Endothelial cell of umbilical vein (primary cell): ENCODE measurements at regions not wholly inside any gene's neighbourhood (a gene's known extent, or its start where the extent isn't known, plus 50 kb on each side); places are given as distances from the start of the nearest gene placed in this dataset.

Experiments
- BruUV-seq: library from RNA; stranded (reverse); fragments of 400-500 nt; replicated peaks from 2 replicates; lab custom pipeline; 2021; lab: Mats Ljungman, UMichigan
- CTCF ChIA-PET: fragments of 300-600, 350-600 bp; sonication (Branson Sonifier 250); formaldehyde crosslinking; loops from one replicate; lab custom pipeline; 2021; ENCODE audit warnings: antibody characterized with exemption, inconsistent platforms; lab: Charles Lee
- POLR2A ChIA-PET: fragments of 300-600, 350-600 bp; sonication (Branson Sonifier 250); formaldehyde crosslinking; loops from one replicate; lab custom pipeline; 2021; ENCODE audit warnings: antibody characterized with exemption, inconsistent platforms; lab: Charles Lee
- DNase-seq: peaks from one replicate; pipeline ENCODE4 v3.0.0-alpha.2; 2011; ENCODE audit warnings: low read depth, low spot score
- FAIRE-seq: peaks from 2 replicates; lab custom pipeline; 2011; peaks lifted over from hg19 to GRCh38; lab: Jason Lieb, UNC
- H2AFZ ChIP-seq: 2 replicates; pipeline ENCODE4 v1.6.0; 2012; ENCODE audit warnings: low read depth, low read length, control low read depth, inconsistent platforms
- H3K27ac ChIP-seq: 2 replicates; pipeline ENCODE4 v1.5.1; 2011; ENCODE audit warnings: low read depth, mild to moderate bottlenecking, control low read depth, low read length, moderate library complexity; ENCODE audit not compliant: insufficient read depth
- H3K27me3 ChIP-seq, 2 experiments: 2 replicates each; pipeline versions ENCODE4 v1.6.0 to v1.6.1; 2011; ENCODE audit warnings: low read length in 2 of 2, mixed read lengths in 1 of 2; ENCODE audit not compliant: control insufficient read depth in 2 of 2, insufficient read depth in 2 of 2
- H3K36me3 ChIP-seq, 2 experiments: 2 replicates in 1 of 2; 3 replicates in 1 of 2; pipeline ENCODE4 v1.5.1; 2011; ENCODE audit warnings: low read length in 2 of 2, mild to moderate bottlenecking in 1 of 2, moderate library complexity in 1 of 2; ENCODE audit not compliant: control insufficient read depth in 2 of 2, insufficient read depth in 2 of 2; ENCODE audit errors: extremely low read depth in 1 of 2
- H3K4me1 ChIP-seq: 3 replicates; pipeline ENCODE4 v1.5.1; 2011; ENCODE audit warnings: mild to moderate bottlenecking, low read length; ENCODE audit not compliant: control insufficient read depth, insufficient read depth; ENCODE audit errors: extremely low read depth
- H3K4me2 ChIP-seq: 2 replicates; pipeline ENCODE4 v1.6.1; 2011; ENCODE audit warnings: low read length, control low read depth, mixed read lengths; ENCODE audit not compliant: insufficient read depth
- H3K4me3 ChIP-seq, 3 experiments: fragments of 200-600 bp in 1 of 3; sonication (generic), shearing (Covaris generic) in 1 of 3; replicated peaks in 1 of 3; 2 replicates each; pipeline ENCODE4 v1.5.1; 2011 to 2016; ENCODE audit warnings: control low read depth in 3 of 3, low read length in 3 of 3, mild to moderate bottlenecking in 2 of 3, inconsistent platforms in 1 of 3, low read depth in 1 of 3, moderate library complexity in 1 of 3; ENCODE audit not compliant: insufficient read depth in 1 of 3
- H3K79me2 ChIP-seq: 2 replicates; pipeline ENCODE4 v1.6.0; 2012; ENCODE audit warnings: low read length, inconsistent platforms; ENCODE audit not compliant: control insufficient read depth, insufficient read depth
- H3K9ac ChIP-seq: replicated peaks from 2 replicates; pipeline ENCODE3; 2011; ENCODE audit warnings: low read length, control low read depth; ENCODE audit not compliant: insufficient read depth; ENCODE audit errors: extremely low read depth
- H3K9me1 ChIP-seq: replicated peaks from 3 replicates; pipeline ENCODE4 v1.6.0; 2011; ENCODE audit warnings: mild to moderate bottlenecking, low read length; ENCODE audit not compliant: control insufficient read depth, insufficient read depth; ENCODE audit errors: extremely low read depth
- H3K9me3 ChIP-seq: replicated peaks from 2 replicates; pipeline ENCODE4 v1.5.1; 2012; ENCODE audit warnings: low read length, inconsistent platforms; ENCODE audit not compliant: control insufficient read depth, insufficient read depth
- H4K20me1 ChIP-seq: replicated peaks from 2 replicates; pipeline ENCODE3; 2011; ENCODE audit warnings: mild to moderate bottlenecking, low read length; ENCODE audit not compliant: control insufficient read depth, insufficient read depth; ENCODE audit errors: extremely low read depth
- CTCF ChIP-seq, 2 donors: IDR thresholded peaks; 1 replicate in 1 of 2; 2 replicates in 1 of 2; pipeline ENCODE4 v1.5.1; 2011; ENCODE audit warnings: low read length in 2 of 2, mild to moderate bottlenecking in 2 of 2, moderate library complexity in 2 of 2, control low read depth in 1 of 2, inconsistent platforms in 1 of 2, low read depth in 1 of 2; ENCODE audit not compliant: insufficient read depth in 1 of 2; ENCODE audit errors: extremely low read depth in 1 of 2
- EZH2 ChIP-seq: IDR thresholded peaks from 2 replicates; pipeline ENCODE4 v1.6.1; 2012; ENCODE audit warnings: borderline replicate concordance, low read depth, mild to moderate bottlenecking, moderate library complexity, low read length, inconsistent platforms; ENCODE audit not compliant: severe bottlenecking
- FOS ChIP-seq: IDR thresholded peaks from 2 replicates; pipeline ENCODE4 v1.6.1; 2011; ENCODE audit warnings: mild to moderate bottlenecking, low read length, moderate library complexity, borderline replicate concordance; ENCODE audit not compliant: insufficient read depth
- GATA2 ChIP-seq: IDR thresholded peaks from 2 replicates; pipeline ENCODE4 v1.7.0; 2011; ENCODE audit warnings: low read depth, mild to moderate bottlenecking, moderate library complexity, mixed read lengths, low read length; ENCODE audit not compliant: insufficient read length, insufficient read depth
- JUN ChIP-seq: IDR thresholded peaks from 2 replicates; pipeline ENCODE4 v1.6.1; 2011; ENCODE audit warnings: borderline replicate concordance, low read depth; ENCODE audit not compliant: insufficient read length, insufficient read depth
- MYC ChIP-seq: IDR thresholded peaks from one replicate; pipeline ENCODE4 v1.6.1; 2011; ENCODE audit warnings: mild to moderate bottlenecking, low read depth, low read length
- POLR2A ChIP-seq: IDR thresholded peaks from 2 replicates; pipeline ENCODE4 v1.6.1; 2012; ENCODE audit warnings: low read depth, mild to moderate bottlenecking, control low read depth, low read length
- POLR2AphosphoS5 ChIP-seq: IDR thresholded peaks from 2 replicates; pipeline ENCODE4 v1.6.1; 2012; ENCODE audit warnings: low read depth, mild to moderate bottlenecking, control low read depth, low read length, moderate library complexity; ENCODE audit not compliant: insufficient read depth
- dilution Hi-C: fragments of 300-500 bp; cut with MboI; formaldehyde crosslinking; loops from one replicate; pipeline ENCODE4 v1.15.0; 2019; ENCODE audit warnings: low sequenced_read_pairs; ENCODE audit not compliant: extremely low pct_ligation_motif_present
- intact Hi-C: fragments of 100-400 bp; cut with micrococcal nuclease; formaldehyde crosslinking; loops from one replicate; pipeline ENCODE4 v1.10.0; 2022
- TF ChIP-seq, protein P1 (sequence below): IDR thresholded peaks from 2 replicates; pipeline ENCODE4 v1.6.1; 2011; ENCODE audit not compliant: insufficient read depth, insufficient read length

- no peaks in the 10 kb centered on the region for H3K9me1 ChIP-seq
- dilution Hi-C loops = no loop called here
- H3K27me3 ChIP-seq = no peaks in the 10 kb centered on the region
- POLR2A ChIA-PET = no interaction called here
- no peak overlapping the region for H2AFZ ChIP-seq
- no TSS peak for BruUV-seq
- no peaks in the 10 kb centered on the region for H3K36me3 ChIP-seq
- H3K9me3 ChIP-seq = no peaks in the 10 kb centered on the region
- DNase-seq (no peak), FAIRE-seq (no peak)
- no peak for TF ChIP-seq CTCF (IDR thresholded peaks at IDR 0.05; ENCODE audit: extremely low read depth in 1 of 2, insufficient read depth in 1 of 2, low read depth in 1 of 2, low read length in 2 of 2)
- no peak for TF ChIP-seq EZH2
- no peak for TF ChIP-seq POLR2A
- TF ChIP-seq JUN = no peak
- TF ChIP-seq POLR2AphosphoS5 = no peak
- TF ChIP-seq FOS = no peak
- TF ChIP-seq GATA2 = no peak
- TF ChIP-seq, protein P1, sequence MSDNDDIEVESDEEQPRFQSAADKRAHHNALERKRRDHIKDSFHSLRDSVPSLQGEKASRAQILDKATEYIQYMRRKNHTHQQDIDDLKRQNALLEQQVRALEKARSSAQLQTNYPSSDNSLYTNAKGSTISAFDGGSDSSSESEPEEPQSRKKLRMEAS = no peak
- no peak for TF ChIP-seq MYC
- H3K4me2 ChIP-seq = no peak overlapping the region
- H4K20me1 ChIP-seq = no peaks in the 10 kb centered on the region
- H3K4me3 ChIP-seq = no peak overlapping the region
- no peak overlapping the region for H3K9ac ChIP-seq
- H3K79me2 ChIP-seq = no peaks in the 10 kb centered on the region
- H3K4me1 ChIP-seq = no peaks in the 10 kb centered on the region
- intact Hi-C loops = no loop called here
- no peak overlapping the region for H3K27ac ChIP-seq
- CTCF ChIA-PET = interaction anchor here (0.5 kb wide), 1 partner anchor 67 kb away, joined by 3 read pairs; no protein-coding TSS in a partner anchor
These were observed 156.8 kb upstream of the GORAB start for GRCh38 chr1:170375082-170375723.
